H1 (cell line): ENCODE measurements at regions not wholly inside any gene's neighbourhood (a gene's known extent, or its start where the extent isn't known, plus 50 kb on each side); places are given as distances from the start of the nearest gene placed in this dataset.

Source experiments
- CTCF ChIA-PET: fragments of 300-600 bp; sonication (Branson Sonifier 250); formaldehyde crosslinking; loops from one replicate; lab custom pipeline; 2021; ENCODE audit not compliant: partially characterized antibody; lab: Charles Lee
- POLR2A ChIA-PET: fragments of 300-600 bp; sonication (Branson Sonifier 250); formaldehyde crosslinking; loops from one replicate; lab custom pipeline; 2021; ENCODE audit warnings: inconsistent platforms; ENCODE audit not compliant: partially characterized antibody; lab: Charles Lee
- DNase-seq, 2 experiments: peaks; one replicate each; pipeline versions ENCODE4 v3.0.0 to v3.0.0-alpha.2; 2010 to 2022; ENCODE audit warnings: low spot score in 2 of 2, low read depth in 1 of 2, mixed read lengths in 1 of 2
- FAIRE-seq: peaks from 2 replicates; lab custom pipeline; 2011; peaks lifted over from hg19 to GRCh38; lab: Jason Lieb, UNC
- H2AFZ ChIP-seq: 2 replicates; pipeline ENCODE4 v1.8.1; 2012; ENCODE audit warnings: low read length, inconsistent platforms
- H2AK5ac ChIP-seq: 2 replicates; pipeline ENCODE4 v1.6.1; 2013; ENCODE audit warnings: low read depth, low read length
- H2BK120ac ChIP-seq: replicated peaks from 2 replicates; pipeline ENCODE3; 2013; ENCODE audit warnings: low read depth, low read length, inconsistent platforms
- H2BK12ac ChIP-seq: 2 replicates; pipeline ENCODE4 v1.6.1; 2013; ENCODE audit warnings: low read depth, low read length
- H2BK15ac ChIP-seq: 2 replicates; pipeline ENCODE4 v1.6.1; 2013; ENCODE audit warnings: low read length
- H2BK20ac ChIP-seq: 2 replicates; pipeline ENCODE4 v1.6.1; 2013; ENCODE audit warnings: low read length
- H2BK5ac ChIP-seq: 2 replicates; pipeline ENCODE4 v1.6.1; 2013; ENCODE audit warnings: low read depth, low read length
- H3K14ac ChIP-seq: 2 replicates; pipeline ENCODE4 v1.6.1; 2013; ENCODE audit warnings: inconsistent platforms; ENCODE audit not compliant: insufficient read length
- H3K18ac ChIP-seq: 2 replicates; pipeline ENCODE4 v1.6.1; 2013; ENCODE audit warnings: low read length; ENCODE audit errors: extremely low read depth
- H3K23ac ChIP-seq: 2 replicates; pipeline ENCODE4 v1.6.1; 2013; ENCODE audit warnings: inconsistent platforms; ENCODE audit not compliant: insufficient read length
- H3K23me2 ChIP-seq: 2 replicates; pipeline ENCODE4 v1.6.1; 2013; ENCODE audit warnings: low read depth, low read length
- H3K27ac ChIP-seq: 2 replicates; pipeline ENCODE4 v1.6.1; 2011; ENCODE audit warnings: low read depth, low read length, inconsistent platforms
- H3K27me3 ChIP-seq, 4 experiments: replicated peaks in 1 of 4; 1 replicate in 1 of 4; 2 replicates in 3 of 4; pipeline versions ENCODE4 v1.6.1 to v1.8.1; 2011 to 2013; ENCODE audit warnings: low read length in 3 of 4, mild to moderate bottlenecking in 3 of 4, inconsistent platforms in 2 of 4, mixed read lengths in 2 of 4, moderate library complexity in 1 of 4; ENCODE audit not compliant: control insufficient read depth in 3 of 4, insufficient read depth in 3 of 4; ENCODE audit errors: extremely low read depth in 1 of 4
- H3K36me3 ChIP-seq, 4 experiments: 2 replicates each; pipeline versions ENCODE4 v1.6.1 to v1.8.1; 2011 to 2013; ENCODE audit warnings: mild to moderate bottlenecking in 4 of 4, low read length in 3 of 4, moderate library complexity in 2 of 4, control low read depth in 1 of 4, inconsistent platforms in 1 of 4; ENCODE audit not compliant: insufficient read depth in 4 of 4, control insufficient read depth in 2 of 4
- H3K4ac ChIP-seq: replicated peaks from 2 replicates; pipeline ENCODE3; 2013; ENCODE audit warnings: low read length, low read depth, mixed read lengths, inconsistent platforms; ENCODE audit not compliant: insufficient read length
- H3K4me1 ChIP-seq, 4 experiments: replicated peaks in 1 of 4; 1 replicate in 1 of 4; 2 replicates in 3 of 4; pipeline versions ENCODE4 v1.6.1 to v1.8.1; 2011 to 2013; ENCODE audit warnings: low read length in 3 of 4, inconsistent platforms in 2 of 4, mixed read lengths in 1 of 4; ENCODE audit not compliant: insufficient read depth in 4 of 4, control insufficient read depth in 3 of 4
- H3K4me2 ChIP-seq, 2 experiments: 2 replicates each; pipeline versions ENCODE4 v1.6.1 to v1.8.1; 2011 to 2013; ENCODE audit warnings: low read depth in 2 of 2, low read length in 2 of 2, control low read depth in 1 of 2, inconsistent platforms in 1 of 2, mild to moderate bottlenecking in 1 of 2; ENCODE audit not compliant: insufficient read depth in 1 of 2
- H3K4me3 ChIP-seq, 4 experiments: fragments of 200-600, 300-600 bp in 1 of 4; sonication (generic), shearing (Covaris generic), sonication (Bioruptor Twin) in 1 of 4; 2 replicates each; pipeline versions ENCODE4 v1.5.1 to v1.8.1; 2011 to 2016; ENCODE audit warnings: low read length in 4 of 4, low read depth in 3 of 4, control low read depth in 2 of 4, inconsistent platforms in 2 of 4, mild to moderate bottlenecking in 2 of 4, mixed read lengths in 1 of 4, moderate library complexity in 1 of 4; ENCODE audit not compliant: insufficient read depth in 2 of 4; ENCODE audit errors: extremely low read depth in 1 of 4
- H3K56ac ChIP-seq: replicated peaks from 2 replicates; pipeline ENCODE3; 2013; ENCODE audit warnings: low read depth, mild to moderate bottlenecking, mixed read lengths, low read length, inconsistent platforms; ENCODE audit not compliant: insufficient read length
- H3K79me1 ChIP-seq: 2 replicates; pipeline ENCODE4 v1.6.1; 2013; ENCODE audit warnings: low read depth, low read length, control low read depth
- H3K79me2 ChIP-seq, 2 experiments: 2 replicates each; pipeline versions ENCODE4 v1.6.1 to v1.8.1; 2012 to 2013; ENCODE audit warnings: low read length in 2 of 2, mild to moderate bottlenecking in 2 of 2, inconsistent platforms in 1 of 2; ENCODE audit not compliant: insufficient read depth in 2 of 2, control insufficient read depth in 1 of 2
- H3K9ac ChIP-seq, 4 experiments: replicated peaks in 1 of 4; 1 replicate in 1 of 4; 2 replicates in 3 of 4; pipeline versions ENCODE4 v1.6.1 to v1.8.1; 2011 to 2013; ENCODE audit warnings: low read depth in 3 of 4, low read length in 3 of 4, control low read depth in 2 of 4, mild to moderate bottlenecking in 2 of 4, moderate library complexity in 2 of 4, inconsistent platforms in 1 of 4; ENCODE audit errors: extremely low read depth in 1 of 4
- H3K9me3 ChIP-seq, 2 experiments: 2 replicates each; pipeline versions ENCODE4 v1.6.1 to v1.8.1; 2012 to 2013; ENCODE audit warnings: mild to moderate bottlenecking in 2 of 2, moderate library complexity in 2 of 2, control low read depth in 1 of 2, inconsistent platforms in 1 of 2, low read depth in 1 of 2, low read length in 1 of 2, mixed read lengths in 1 of 2; ENCODE audit not compliant: insufficient read depth in 2 of 2
- H4K20me1 ChIP-seq, 2 experiments: replicated peaks in 1 of 2; 2 replicates each; pipeline versions ENCODE3 to v1.8.1; 2011 to 2013; ENCODE audit warnings: inconsistent platforms in 2 of 2, low read length in 2 of 2, mild to moderate bottlenecking in 1 of 2; ENCODE audit not compliant: insufficient read depth in 2 of 2, control insufficient read depth in 1 of 2
- H4K5ac ChIP-seq: 2 replicates; pipeline ENCODE4 v1.6.1; 2013; ENCODE audit warnings: low read length, low read depth, mixed read lengths, inconsistent platforms; ENCODE audit not compliant: insufficient read length
- H4K8ac ChIP-seq: 2 replicates; pipeline ENCODE4 v1.8.0; 2013; ENCODE audit warnings: mild to moderate bottlenecking, moderate library complexity, low read length, inconsistent platforms; ENCODE audit not compliant: insufficient read depth; ENCODE audit errors: extremely low read depth
- H4K91ac ChIP-seq: replicated peaks from 2 replicates; pipeline ENCODE3; 2013; ENCODE audit warnings: low read length, mixed read lengths, inconsistent platforms; ENCODE audit not compliant: insufficient read length
- CHD2 ChIP-seq: IDR thresholded peaks from 2 replicates; pipeline ENCODE4 v1.6.1; 2012; ENCODE audit warnings: low read length, improper control_type of control experiment
- EZH2 ChIP-seq: fragments of 200-600 bp; sonication (generic); IDR thresholded peaks from 2 replicates; pipeline ENCODE4 v1.7.1; 2012; ENCODE audit warnings: low read depth, mild to moderate bottlenecking, moderate library complexity, low read length, inconsistent platforms; ENCODE audit not compliant: severe bottlenecking
- POLR2AphosphoS5 ChIP-seq: IDR thresholded peaks from 2 replicates; pipeline ENCODE4 v1.6.1; 2011; ENCODE audit warnings: low read depth, low read length
- POU5F1 ChIP-seq: IDR thresholded peaks from 2 replicates; pipeline ENCODE4 v1.6.1; 2011; ENCODE audit warnings: low read depth, mild to moderate bottlenecking, low read length, moderate library complexity
- SP1 ChIP-seq: IDR thresholded peaks from 2 replicates; pipeline ENCODE4 v1.6.1; 2011; ENCODE audit warnings: low read depth, low read length
- SUZ12 ChIP-seq: fragments of 200-600 bp; sonication (generic); IDR thresholded peaks from 2 replicates; pipeline ENCODE4 v1.6.1; 2012; ENCODE audit warnings: mild to moderate bottlenecking, inconsistent platforms, low read length, moderate library complexity, mixed read lengths
- WGBS, 2 experiments: shearing (Covaris generic) in 1 of 2; methylation state at CpG; one replicate each; pipeline versions ENCODE4 v1.1.6 to v1.1.7; 2013 to 2015; ENCODE audit warnings: low lambda C conversion rate in 2 of 2, mixed read lengths in 2 of 2, inconsistent platforms in 1 of 2, low coverage in 1 of 2, missing lambda C conversion rate in 1 of 2; ENCODE audit not compliant: insufficient replicate concordance in 2 of 2, insufficient coverage in 1 of 2, insufficient read length in 1 of 2; ENCODE audit errors: extremely low coverage in 1 of 2, missing lambda C conversion rate in 1 of 2; 5-methylcytosine and 5-hydroxymethylcytosine counted together

GRCh38 chr6:139914910-139915309 is 540.5 kb upstream of the CITED2 start:
- Histone ChIP-seq H2AK5ac (no peak overlapping the region), H4K5ac (no peak overlapping the region), H2BK12ac (no peak overlapping the region), H2BK20ac (no peak overlapping the region), H3K27me3 (peaks cover 0 to 1% (median 0%) of the 10 kb centered on the region in 4 experiments; a peak in 1 of 7 replicates), H3K9ac (no peak overlapping the region), H2BK15ac (no peak overlapping the region), H2AFZ (no peak overlapping the region), H3K18ac (no peak overlapping the region), H3K23ac (no peak overlapping the region), H3K4me3 (no peak overlapping the region), H3K9me3 (peaks cover 0 to 5% of the 10 kb centered on the region in 2 experiments; a peak in 1 of 4 replicates), H4K8ac (no peak overlapping the region), H2BK120ac (no peak overlapping the region), H3K4me2 (no peak overlapping the region), H4K91ac (no peak overlapping the region), H3K79me1 (no peaks in the 10 kb centered on the region), H3K27ac (no peak overlapping the region), H3K4me1 (peaks cover 0 to 3% (median under 1%) of the 10 kb centered on the region in 4 experiments; a peak in 2 of 7 replicates), H3K4ac (no peak overlapping the region), H3K14ac (no peak overlapping the region), H3K36me3 (no peaks in the 10 kb centered on the region), H3K23me2 (peaks cover 2% of the 10 kb centered on the region; the same call in 1 of the 2 replicates), H3K79me2 (no peaks in the 10 kb centered on the region), H4K20me1 (no peaks in the 10 kb centered on the region), H2BK5ac (no peak overlapping the region), H3K56ac (no peak overlapping the region)
- no peak for FAIRE-seq
- 46% methylated on average over 2 of the region's 2 CpGs; no CpG with 5 or more reads in 1 of the 2 experiments for WGBS, 2 experiments
- ChIA-PET CTCF (no interaction called here), POLR2A (no interaction called here)
- DNase-seq, result no peak
- TF ChIP-seq EZH2 (no peak), SUZ12 (no peak), POU5F1 (no peak), CHD2 (no peak), SP1 (no peak), POLR2AphosphoS5 (no peak)
